Fibroblast of skin of left quadriceps (primary cell): ENCODE measurements at regions not wholly inside any gene's neighbourhood (a gene's known extent, or its start where the extent isn't known, plus 50 kb on each side); places are given as distances from the start of the nearest gene placed in this dataset.
A peak's percentile ranks its signal among the peaks of the same experiment; 100 is the strongest.

ENCODE experiments used
- DNase-seq, 2 experiments: peaks; one replicate each; pipeline ENCODE4 v3.0.0-alpha.2; 2013; ENCODE audit warnings: low read depth in 2 of 2

- no peak for DNase-seq
Observed at GRCh38 chr2:188132385-188132784, 159.3 kb upstream of the GULP1 start.

- no peak for DNase-seq
Observed at GRCh38 chr2:188134241-188134640, 157.4 kb upstream of the GULP1 start.

GRCh38 chr2:188138313-188138712 lies 153.4 kb upstream of the GULP1 start:
- no peak for DNase-seq

GRCh38 chr2:188142088-188142487 lies 149.6 kb upstream of the GULP1 start:
- DNase-seq, result no peak

GRCh38 chr2:188142636-188143295 lies 148.9 kb upstream of the GULP1 start:
- DNase-seq, result peak; percentile 34 to 39

- DNase-seq, result no peak
Observed at GRCh38 chr2:188145885-188146284, 145.8 kb upstream of the GULP1 start.

GRCh38 chr2:188146888-188147287 lies 144.8 kb upstream of the GULP1 start:
- DNase-seq, result no peak

GRCh38 chr2:188151670-188152069 lies 140.0 kb upstream of the GULP1 start:
- DNase-seq, result no peak

GRCh38 chr2:188158337-188159100 lies 133.2 kb upstream of the GULP1 start:
- DNase-seq, result no peak

- no peak for DNase-seq
Observed at GRCh38 chr2:188159484-188159883, 132.2 kb upstream of the GULP1 start.

GRCh38 chr2:188170356-188170755 lies 121.3 kb upstream of the GULP1 start:
- no peak for DNase-seq

- DNase-seq, result no peak
Observed at GRCh38 chr2:188176620-188177019, 115.1 kb upstream of the GULP1 start.

GRCh38 chr2:188181067-188181838 lies 110.4 kb upstream of the GULP1 start:
- no peak for DNase-seq

- no peak for DNase-seq
Observed at GRCh38 chr2:188181884-188182283, 109.8 kb upstream of the GULP1 start.

- DNase-seq, result no peak
Observed at GRCh38 chr2:188187726-188188125, 103.9 kb upstream of the GULP1 start.

GRCh38 chr2:188189356-188189755 lies 102.3 kb upstream of the GULP1 start:
- DNase-seq, result no peak

GRCh38 chr2:188193230-188193629 lies 98.4 kb upstream of the GULP1 start:
- DNase-seq, result no peak

- DNase-seq, result peak in 1 of 2 experiments; percentile 4
Observed at GRCh38 chr2:188196343-188197008, 95.2 kb upstream of the GULP1 start.

GRCh38 chr2:188199716-188200128 lies 92.0 kb upstream of the GULP1 start:
- peak; percentile 72 to 75 for DNase-seq

GRCh38 chr2:188201639-188202038 lies 90.0 kb upstream of the GULP1 start:
- no peak for DNase-seq

GRCh38 chr2:188202777-188203176 lies 88.9 kb upstream of the GULP1 start:
- DNase-seq, result no peak

- peak in 1 of 2 experiments; percentile 1 for DNase-seq
Observed at GRCh38 chr2:188203776-188204175, 87.9 kb upstream of the GULP1 start.
